ENCODE measurements at regions not wholly inside any gene's neighbourhood (a gene's known extent, or its start where the extent isn't known, plus 50 kb on each side); places are given as distances from the start of the nearest gene placed in this dataset.

- in situ Hi-C loops (cut with HindIII; ENCODE audit: extremely low pct_ligation_motif_present, low pct_unique_long_range_greater_than_20kb) (no loop called here), intact Hi-C loops (cut with micrococcal nuclease; ENCODE audit: unreplicated experiment) (no loop called here)
- 94% methylated on average over 8 of the region's 8 CpGs for WGBS (ENCODE audit: low lambda C conversion rate)
- Histone ChIP-seq H3K27ac (ENCODE audit: extremely low read length, insufficient read depth, low read length) (no peak overlapping the region), H3K79me2 (ENCODE audit: insufficient read depth, low read length) (no peaks in the 10 kb centered on the region), H3K27me3 (ENCODE audit: control insufficient read depth in 1 of 2, insufficient read depth in 2 of 2, low read length in 2 of 2) (no peaks in the 10 kb centered on the region), H3K4me2 (ENCODE audit: low read depth, low read length) (no peak overlapping the region), H4K20me1 (ENCODE audit: insufficient read depth, low read length) (no peaks in the 10 kb centered on the region), H3K4me3 (replicated peaks in 1 of 3; ENCODE audit: insufficient read depth in 1 of 3, low read depth in 2 of 3, low read length in 3 of 3) (no peak overlapping the region), H3K9me3 (ENCODE audit: low read length) (peaks cover 9% of the 10 kb centered on the region; the same call in 1 of the 2 replicates), H3K4me1 (ENCODE audit: insufficient read depth, low read length) (peaks cover 86% of the 10 kb centered on the region), H3K36me3 (replicated peaks in 1 of 2; ENCODE audit: control insufficient read depth in 1 of 2, insufficient read depth in 2 of 2, low read length in 2 of 2) (no peaks in the 10 kb centered on the region), H3K9ac (ENCODE audit: insufficient read depth, low read depth, low read length) (no peak overlapping the region), H2AFZ (ENCODE audit: low read length) (no peak overlapping the region)
- TF ChIP-seq, protein P1, sequence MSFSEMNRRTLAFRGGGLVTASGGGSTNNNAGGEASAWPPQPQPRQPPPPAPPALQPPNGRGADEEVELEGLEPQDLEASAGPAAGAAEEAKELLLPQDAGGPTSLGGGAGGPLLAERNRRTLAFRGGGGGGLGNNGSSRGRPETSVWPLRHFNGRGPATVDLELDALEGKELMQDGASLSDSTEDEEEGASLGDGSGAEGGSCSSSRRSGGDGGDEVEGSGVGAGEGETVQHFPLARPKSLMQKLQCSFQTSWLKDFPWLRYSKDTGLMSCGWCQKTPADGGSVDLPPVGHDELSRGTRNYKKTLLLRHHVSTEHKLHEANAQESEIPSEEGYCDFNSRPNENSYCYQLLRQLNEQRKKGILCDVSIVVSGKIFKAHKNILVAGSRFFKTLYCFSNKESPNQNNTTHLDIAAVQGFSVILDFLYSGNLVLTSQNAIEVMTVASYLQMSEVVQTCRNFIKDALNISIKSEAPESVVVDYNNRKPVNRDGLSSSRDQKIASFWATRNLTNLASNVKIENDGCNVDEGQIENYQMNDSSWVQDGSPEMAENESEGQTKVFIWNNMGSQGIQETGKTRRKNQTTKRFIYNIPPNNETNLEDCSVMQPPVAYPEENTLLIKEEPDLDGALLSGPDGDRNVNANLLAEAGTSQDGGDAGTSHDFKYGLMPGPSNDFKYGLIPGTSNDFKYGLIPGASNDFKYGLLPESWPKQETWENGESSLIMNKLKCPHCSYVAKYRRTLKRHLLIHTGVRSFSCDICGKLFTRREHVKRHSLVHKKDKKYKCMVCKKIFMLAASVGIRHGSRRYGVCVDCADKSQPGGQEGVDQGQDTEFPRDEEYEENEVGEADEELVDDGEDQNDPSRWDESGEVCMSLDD (CRISPR knock-in tag; IDR thresholded peaks at IDR 0.05; ENCODE audit: borderline replicate concordance), result no peak
- no peak for TF ChIP-seq PRPF4 (IDR thresholded peaks at IDR 0.05; ENCODE audit: low read depth, low read length, poor library complexity, severe bottlenecking)
- ChIA-PET CTCF (ENCODE audit: low intra/inter-chr PET ratio, low total read pairs) (no interaction called here), POLR2A (no interaction called here)
- no peak for FAIRE-seq
- ATAC-seq, result no peak
- no peak for DNase-seq (ENCODE audit: low spot score)
- no TSS peak for BruUV-seq (replicated peaks)
These were observed 156.6 kb upstream of the SDK2 start for GRCh38 chr17:73800893-73801292.

DNA sequence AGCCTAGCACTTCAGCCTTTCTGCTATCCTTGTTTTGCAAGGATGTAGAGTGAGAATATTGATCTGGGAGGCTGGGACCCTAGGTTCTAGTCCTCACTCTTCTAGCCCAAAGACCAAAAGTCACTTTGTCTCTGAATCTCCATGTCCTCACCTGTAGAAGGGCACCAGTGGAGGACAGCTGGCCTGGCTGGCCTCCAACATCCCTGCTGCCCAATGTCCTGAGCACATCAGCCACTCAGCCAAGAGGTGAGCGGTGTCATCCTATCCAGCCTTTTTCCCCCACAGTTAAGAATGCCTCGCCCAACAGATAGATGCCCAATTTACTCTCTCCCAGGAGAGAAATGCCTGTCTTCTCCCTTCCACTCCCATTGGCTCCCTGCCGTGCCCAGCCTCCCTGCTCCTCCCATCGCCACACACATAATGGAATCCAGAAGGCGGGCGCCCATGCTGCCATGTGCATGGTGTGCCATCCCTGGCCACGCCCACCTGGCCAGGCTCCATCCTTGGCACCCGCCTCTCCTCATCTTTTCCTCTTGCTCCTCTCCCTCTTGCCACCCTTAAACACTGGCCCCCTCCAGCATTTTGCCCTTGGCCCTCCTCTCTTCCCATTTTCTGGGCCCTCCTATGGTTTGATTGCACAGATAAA lies 157.3 kb upstream of the SDK2 start:
- Histone ChIP-seq H3K79me2 (ENCODE audit: insufficient read depth, low read length) (no peaks in the 10 kb centered on the region), H2AFZ (ENCODE audit: low read length) (no peak overlapping the region), H3K9me3 (ENCODE audit: low read length) (peaks cover 14% of the 10 kb centered on the region), H3K27me3 (ENCODE audit: control insufficient read depth in 1 of 2, insufficient read depth in 2 of 2, low read length in 2 of 2) (no peaks in the 10 kb centered on the region), H3K4me1 (ENCODE audit: insufficient read depth, low read length) (peaks cover 79% of the 10 kb centered on the region), H3K36me3 (replicated peaks in 1 of 2; ENCODE audit: control insufficient read depth in 1 of 2, insufficient read depth in 2 of 2, low read length in 2 of 2) (no peaks in the 10 kb centered on the region), H3K9ac (ENCODE audit: insufficient read depth, low read depth, low read length) (no peak overlapping the region), H4K20me1 (ENCODE audit: insufficient read depth, low read length) (no peaks in the 10 kb centered on the region), H3K27ac (ENCODE audit: extremely low read length, insufficient read depth, low read length) (no peak overlapping the region), H3K4me3 (replicated peaks in 1 of 3; ENCODE audit: insufficient read depth in 1 of 3, low read depth in 2 of 3, low read length in 3 of 3) (no peak overlapping the region), H3K4me2 (ENCODE audit: low read depth, low read length) (no peak overlapping the region)
- ChIA-PET POLR2A (no interaction called here), CTCF (ENCODE audit: low intra/inter-chr PET ratio, low total read pairs) (no interaction called here)
- BruUV-seq (replicated peaks), result no TSS peak
- DNase-seq (ENCODE audit: low spot score), result no peak
- in situ Hi-C loops (cut with HindIII; ENCODE audit: extremely low pct_ligation_motif_present, low pct_unique_long_range_greater_than_20kb), result no loop called here
- 92% methylated on average over 8 of the region's 8 CpGs for WGBS (ENCODE audit: low lambda C conversion rate)
- FAIRE-seq, result no peak
- intact Hi-C loops (cut with micrococcal nuclease; ENCODE audit: unreplicated experiment), result no loop called here
- peak; percentile 41; the same call in 1 of the 2 replicates for TF ChIP-seq HNRNPL (IDR thresholded peaks at IDR 0.05; ENCODE audit: low read depth, low read length)
- 0 out of 2 replicates have a peak, but pooled peaks have one; percentile 15 for TF ChIP-seq ZNF687 (CRISPR knock-in tag; IDR thresholded peaks at IDR 0.05)
- no peak for TF ChIP-seq ZFP62 (CRISPR knock-in tag; IDR thresholded peaks at IDR 0.05)
- no peak for ATAC-seq

All from HepG2 (cell line).